Tongue (tissue), 1 donor: ENCODE measurements at regions not wholly inside any gene's neighbourhood (a gene's known extent, or its start where the extent isn't known, plus 50 kb on each side); places are given as distances from the start of the nearest gene placed in this dataset.

Experiments
- DNase-seq: peaks from one replicate; pipeline ENCODE4 v3.0.0-alpha.2; 2015

DNA sequence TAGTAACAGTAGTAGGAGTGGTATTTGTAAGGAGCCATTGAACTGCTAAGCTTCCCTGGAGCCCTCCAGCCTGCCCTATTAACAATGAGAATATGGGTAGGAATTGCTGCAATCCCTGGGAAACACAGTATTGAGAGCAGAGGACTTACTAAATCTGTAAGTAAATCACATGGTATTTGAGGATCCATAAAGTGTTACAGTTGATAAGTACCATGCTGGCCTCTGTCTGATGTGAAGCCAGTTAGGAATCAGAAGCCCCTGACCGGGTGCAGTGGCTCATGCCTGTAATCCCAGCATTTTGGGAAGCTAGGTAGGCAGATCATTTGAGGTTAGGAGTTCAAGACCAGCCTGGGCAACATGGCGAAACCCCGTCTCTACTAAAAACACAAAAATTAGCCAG is 224.6 kb downstream of the C1D start:
- no peak for DNase-seq

DNA sequence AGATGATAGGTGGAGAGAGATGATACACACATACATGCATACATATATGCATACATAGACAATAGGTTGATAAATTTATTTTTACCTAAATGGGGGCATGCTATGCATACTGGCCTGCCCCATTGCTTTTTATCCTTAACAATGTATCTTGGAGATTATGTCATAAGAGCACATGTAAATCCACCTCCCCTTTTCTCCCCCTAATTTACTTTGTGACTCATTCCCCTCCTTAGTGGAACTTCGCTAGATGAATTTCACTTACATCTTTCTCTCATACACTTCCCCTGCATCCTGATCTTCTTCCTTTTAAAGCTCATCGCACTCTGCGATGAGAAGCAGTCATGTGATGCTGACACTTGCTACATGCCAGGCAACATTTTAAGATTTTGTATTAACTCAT is 223.6 kb downstream of the C1D start:
- DNase-seq: no peak

DNA sequence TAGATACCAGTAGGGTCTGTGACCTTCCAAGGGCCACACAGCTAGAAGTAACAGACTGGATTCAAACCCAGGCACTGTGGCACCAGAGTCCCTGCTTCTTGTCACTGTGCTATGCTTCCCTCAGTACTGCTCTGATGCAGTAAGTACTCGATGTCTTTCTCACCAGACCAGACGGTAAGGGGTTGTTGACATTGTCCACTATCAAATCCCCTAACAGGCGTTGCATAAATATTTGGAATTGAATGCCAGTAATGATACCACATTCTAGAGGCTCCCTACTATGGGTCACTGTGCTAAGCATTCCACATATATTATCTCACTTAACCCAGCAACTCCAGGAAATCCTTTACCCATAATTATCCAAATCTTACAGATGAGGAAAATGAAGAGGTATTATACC is 223.1 kb downstream of the C1D start:
- no peak for DNase-seq

DNA sequence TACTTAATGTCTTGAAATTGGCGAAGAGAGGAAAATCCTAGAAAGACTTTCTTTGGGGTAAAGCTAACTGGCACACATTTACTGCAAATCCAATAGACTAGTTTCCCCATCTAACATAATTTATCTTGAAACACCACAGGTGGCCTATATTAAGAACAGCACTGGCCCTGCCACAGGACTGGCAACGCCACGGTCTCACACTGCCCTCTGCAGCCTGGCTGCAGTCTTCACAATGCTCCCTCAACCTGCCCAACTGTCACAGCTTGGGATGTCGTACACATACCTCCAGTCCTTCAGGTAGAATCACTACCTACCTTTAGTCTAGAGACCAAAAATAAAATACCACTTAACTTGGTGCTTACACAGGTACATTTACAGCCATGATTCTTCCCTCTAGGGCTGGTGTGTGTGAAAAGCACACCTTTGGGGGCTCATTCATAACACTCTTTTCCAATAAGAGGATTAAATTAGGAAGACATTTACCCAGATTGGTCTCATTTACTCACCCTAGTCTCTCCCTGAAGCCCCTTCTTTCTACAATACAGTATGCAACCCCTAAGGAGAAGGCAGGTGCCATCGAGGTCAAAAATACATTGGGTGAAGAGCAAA is 222.2 kb downstream of the C1D start:
- peak; percentile 83 for DNase-seq

DNA sequence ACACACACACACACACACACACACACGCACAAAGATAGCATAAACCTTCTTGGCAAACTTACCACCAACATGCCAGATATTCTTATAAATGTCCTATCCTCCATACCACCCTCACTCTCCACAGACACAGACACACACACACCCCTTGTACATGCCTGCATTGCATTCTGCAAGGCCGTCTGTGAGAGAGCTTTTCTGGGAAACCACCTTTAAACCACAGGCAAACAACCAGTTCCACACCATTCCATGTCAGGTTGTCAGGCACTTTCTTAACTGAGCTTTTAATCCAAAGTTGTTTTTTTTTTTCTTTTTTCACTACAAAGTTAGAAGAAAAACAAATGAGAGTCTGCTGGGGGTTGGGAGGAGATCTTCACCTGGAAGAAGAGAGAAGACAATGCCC is 221.1 kb downstream of the C1D start:
- peak; percentile 19 for DNase-seq

DNA sequence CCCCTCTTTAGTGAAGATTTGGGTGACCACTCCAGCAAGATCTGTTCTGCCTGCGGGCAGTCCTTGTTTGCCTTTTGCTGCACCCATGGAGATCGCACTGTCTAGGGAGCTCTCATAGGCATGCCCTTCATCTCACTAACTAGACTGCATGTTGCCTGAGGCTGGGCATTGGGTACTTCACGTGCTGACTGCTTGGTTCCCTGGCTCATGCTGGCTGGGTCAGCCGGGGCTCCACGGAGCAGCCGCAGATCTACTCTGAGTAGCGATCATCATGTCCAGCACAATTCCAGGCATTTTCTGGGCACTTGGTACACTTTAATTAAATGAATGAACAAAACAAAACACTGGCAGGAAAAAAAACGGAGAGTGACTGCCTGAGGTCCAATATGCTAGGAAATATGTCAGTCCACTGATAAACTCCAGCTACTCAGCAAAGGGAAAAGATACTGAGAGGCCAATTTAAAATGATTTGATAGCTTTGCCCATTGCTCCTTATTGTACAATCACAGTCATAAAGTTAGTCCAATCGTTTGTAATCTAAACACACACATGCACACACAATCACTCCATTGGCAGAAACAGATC is 220.3 kb downstream of the C1D start:
- no peak for DNase-seq

DNA sequence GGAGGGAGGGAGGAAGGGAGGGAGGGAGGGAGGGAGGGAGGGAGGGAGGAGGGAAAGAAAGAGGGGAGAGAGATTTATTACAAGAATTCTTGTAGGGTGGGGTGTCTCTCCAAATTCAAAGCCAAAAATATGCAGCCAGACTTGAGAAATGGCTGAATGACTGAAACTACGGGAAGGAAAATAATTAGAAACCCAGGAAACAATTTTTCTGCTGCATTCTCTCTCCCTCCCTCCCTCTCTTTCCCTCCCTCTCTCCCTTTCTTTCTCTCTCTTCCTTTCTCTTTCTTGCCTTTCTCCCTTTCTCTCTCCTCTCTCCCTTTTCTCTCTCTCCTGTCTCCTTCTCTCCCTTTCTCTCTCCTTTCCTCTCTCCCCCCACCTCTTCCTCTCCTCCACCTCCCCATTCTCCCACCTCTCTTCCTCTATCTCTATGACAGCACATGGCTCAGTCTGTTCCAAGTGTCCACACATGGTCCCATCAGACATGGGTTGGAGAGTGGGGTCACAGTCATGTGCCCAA is 218.7 kb downstream of the C1D start:
- no peak for DNase-seq

DNA sequence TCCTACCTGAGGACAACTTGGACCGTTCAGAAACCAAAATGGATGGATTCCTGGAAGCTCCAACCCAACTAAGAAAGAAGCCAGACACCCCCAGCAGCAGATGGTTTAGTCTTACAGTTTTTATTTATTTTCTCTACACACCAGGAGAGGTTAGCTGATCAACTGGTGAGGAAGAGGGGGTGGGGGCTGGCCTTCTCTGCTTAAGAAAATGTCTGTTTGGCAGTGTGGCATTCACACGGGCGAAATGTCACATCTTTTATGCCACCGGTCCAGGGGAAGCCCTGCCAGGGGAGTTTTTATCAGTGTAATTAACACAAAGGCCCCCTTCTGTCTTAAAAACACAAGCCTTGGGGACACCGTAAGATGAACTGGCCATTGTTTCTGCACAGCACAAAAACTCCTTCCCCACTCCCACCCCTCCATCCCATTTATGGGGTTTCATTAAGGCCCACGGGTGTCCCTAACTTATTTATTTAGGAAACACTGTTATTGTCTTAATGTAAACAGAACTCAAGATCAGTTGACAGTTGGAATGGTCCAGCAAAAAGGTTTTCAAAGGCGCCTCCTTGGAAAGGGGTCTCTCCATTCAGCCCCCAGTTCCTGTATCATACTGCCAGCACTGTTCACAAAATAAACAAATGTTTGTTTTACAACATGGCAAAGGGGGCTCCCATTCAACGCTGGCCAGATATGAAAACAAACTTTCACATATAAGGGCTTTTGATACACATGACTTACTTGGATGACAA is 217.0 kb downstream of the C1D start:
- DNase-seq: peak; percentile 56

DNA sequence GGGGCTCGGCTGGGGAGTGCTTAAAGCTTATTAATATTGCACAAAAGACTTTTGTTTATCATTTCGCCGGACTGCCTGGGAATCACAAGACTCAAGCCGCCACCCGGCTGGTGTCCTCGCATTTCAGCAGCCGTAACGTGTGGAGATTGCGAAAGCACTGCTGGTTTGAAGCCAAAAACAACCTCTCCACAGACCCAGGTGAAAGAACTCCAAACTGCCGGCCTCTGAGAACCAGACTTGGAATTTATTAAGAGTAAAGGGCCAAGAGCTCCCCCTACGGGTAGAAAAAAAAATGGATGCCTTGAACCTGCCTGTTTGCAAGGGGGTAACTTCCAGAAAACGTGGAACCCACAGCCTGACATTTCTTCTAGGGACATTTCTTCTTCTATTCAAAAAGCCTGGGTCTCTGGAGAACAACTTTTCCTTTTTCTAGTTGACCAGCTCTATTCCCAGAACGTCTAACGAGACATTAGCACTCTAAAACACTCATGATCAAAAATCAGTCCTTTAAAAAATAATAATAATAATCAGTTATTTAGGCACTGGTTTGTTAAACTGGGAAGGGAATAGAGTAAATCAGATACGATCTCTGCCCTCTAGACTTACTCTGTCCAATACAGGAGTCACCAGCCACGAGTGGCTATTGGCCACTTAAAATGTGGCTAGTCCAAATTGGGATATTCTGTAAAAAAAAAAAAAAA is 216.3 kb downstream of the C1D start:
- peak; percentile 96 for DNase-seq

DNA sequence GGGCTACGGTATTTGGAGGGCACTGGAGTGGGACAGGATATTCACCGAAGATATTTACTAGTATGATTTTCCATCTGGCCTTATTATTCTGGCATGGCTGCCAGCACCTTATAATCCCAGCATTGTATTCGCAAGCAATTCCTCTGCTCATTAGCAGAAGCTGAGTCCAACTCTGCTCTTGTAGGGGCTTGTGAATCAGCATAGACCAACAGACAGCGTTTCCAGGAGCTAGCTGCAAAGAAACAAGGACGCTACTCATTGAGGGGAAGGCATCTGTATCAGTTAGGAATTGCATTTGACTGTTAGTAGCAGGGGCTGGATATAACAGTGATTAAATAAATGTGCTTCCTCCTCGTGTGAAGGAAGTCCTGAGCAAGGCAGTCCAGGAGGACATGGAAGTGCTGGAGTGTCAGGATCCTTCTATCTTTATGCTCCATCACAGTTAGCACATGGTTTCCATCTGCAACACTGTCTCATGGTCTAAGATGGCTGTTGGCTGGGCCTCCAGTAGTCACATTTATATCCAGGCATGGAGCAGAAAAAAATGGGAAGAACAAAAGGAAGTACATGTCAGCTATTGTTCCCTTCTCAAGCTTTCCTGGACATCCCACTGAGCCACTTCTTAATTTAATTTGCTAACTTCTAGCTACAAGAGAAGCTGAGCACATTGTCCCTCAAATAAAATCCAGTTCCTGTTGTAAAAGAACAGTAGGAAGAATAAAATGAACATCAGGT is 214.1 kb downstream of the C1D start:
- DNase-seq: peak; percentile 57

DNA sequence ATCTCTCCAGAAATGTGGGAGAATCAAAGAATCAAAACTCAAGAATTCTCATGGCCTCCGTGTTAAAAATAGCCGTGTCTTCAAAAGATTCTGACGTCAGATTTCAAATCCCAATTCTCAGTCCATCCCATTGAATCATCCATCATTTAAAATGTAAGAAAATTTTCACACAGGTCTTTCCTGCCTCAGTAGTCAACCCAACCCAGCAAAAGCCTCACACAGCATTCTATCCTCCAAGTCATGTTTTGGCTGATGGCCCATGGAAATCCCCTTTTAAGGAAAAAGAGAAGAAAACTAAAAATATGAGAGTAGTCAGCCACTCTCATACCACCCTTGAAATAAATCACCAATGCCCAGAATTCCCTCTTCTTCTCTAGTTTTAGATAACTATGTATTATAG is 211.8 kb downstream of the C1D start:
- no peak for DNase-seq

DNA sequence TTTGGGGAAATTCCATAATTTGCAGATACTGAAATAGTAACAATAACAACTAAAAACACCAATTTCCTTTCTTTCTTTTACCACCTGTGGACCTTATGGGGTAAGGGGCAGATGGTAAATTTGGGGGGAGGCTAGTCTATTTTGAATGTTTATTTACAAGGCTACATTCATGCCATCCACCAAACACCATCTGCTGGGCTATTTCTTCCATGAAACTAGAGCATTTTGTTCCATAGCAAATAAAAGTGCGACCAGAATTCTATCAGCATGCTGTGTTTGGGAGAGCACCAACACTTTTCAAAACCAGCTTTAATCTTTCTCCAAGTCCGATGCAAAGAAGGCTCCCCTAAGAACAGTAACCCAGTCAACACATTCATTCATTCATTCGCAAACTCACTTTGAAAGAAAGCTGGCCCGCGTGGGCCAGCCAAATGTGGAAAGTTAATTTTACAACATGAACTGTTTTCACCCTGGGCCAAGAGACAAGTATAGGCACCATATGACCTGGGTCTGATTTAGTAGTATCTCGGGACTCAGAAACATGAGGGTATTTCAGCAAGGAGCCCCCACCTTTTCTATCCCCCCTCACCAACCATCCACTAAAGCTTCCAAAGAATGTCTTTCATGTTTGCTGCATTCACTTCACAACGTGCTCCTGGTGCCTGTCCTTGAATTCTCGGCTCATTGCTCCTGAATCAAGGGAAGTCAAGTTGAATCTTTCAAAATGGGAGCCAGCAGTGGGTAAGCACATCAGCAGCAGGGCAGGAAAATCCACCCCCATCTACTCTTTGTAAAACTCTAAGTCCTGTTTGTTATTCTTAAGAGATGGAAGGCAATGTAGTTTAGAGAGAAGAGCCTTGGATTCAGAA is 210.6 kb downstream of the C1D start:
- peak; percentile 34 for DNase-seq

DNA sequence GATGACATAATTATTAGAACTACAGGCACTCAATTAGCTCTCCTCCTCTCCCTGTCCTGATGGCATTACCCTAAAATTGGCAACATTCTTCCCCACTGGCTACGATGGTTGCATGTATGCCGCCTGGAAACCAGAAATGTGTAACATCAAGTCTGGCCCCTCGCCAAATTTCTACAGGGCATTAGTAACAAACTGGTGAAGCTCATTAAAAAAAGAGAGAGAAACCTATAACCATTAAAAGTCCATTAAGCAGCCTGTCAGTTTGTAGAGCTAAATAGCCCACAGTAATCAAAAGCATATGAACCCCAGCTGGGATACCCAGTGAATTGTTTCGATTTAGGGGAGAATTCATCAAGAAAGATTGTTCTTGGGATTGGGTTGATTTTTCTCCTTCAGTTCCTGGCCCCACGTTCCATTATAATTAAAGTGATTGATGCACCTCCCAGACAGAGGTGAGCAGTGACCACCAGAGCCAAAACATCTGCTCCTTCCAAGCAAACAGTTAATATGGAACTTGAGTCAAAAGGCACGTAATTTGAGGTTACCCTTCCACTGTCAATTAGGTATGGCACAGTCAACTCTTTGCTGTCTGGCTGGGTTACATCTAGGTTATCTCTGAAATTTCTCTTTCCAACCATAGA is 208.6 kb downstream of the C1D start:
- DNase-seq: no peak

DNA sequence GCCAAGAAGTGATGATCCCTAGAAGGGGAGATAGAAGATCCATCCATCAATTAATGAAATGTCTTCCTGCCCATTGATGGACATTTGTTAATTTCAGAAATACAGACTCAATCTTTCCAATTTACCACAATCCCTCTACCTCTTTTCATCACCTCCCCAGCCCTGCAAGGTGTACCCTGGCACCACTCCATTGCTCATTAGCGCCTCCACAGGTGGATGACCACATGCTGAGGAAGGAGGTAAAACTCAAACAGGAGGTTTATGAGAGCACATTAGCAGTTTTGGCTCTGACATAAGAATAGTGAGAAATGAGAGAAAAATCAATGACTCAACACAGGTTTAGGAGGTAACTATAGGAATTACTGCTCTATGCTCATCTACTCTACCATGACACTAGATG is 208.0 kb downstream of the C1D start:
- DNase-seq: no peak

DNA sequence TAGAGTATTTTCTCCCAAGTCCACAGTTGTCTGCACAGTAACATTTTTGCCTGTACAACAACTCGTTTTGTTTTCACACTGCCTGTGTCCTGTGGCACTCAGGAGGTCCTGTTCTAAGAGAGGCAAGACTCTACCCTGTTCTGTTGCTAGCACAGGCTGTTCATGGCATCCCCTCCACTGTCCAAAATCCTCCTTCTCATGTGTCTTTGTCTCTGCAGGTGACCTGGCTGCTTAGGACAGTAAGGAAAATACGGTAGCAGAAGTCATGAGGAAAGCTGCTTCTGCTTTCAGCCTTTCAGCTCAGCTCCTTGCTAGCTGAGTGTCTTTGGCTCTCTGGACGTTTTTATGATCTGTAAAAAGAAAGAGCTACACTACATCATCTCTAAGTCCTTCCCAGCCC is 205.9 kb downstream of the C1D start:
- no peak for DNase-seq

DNA sequence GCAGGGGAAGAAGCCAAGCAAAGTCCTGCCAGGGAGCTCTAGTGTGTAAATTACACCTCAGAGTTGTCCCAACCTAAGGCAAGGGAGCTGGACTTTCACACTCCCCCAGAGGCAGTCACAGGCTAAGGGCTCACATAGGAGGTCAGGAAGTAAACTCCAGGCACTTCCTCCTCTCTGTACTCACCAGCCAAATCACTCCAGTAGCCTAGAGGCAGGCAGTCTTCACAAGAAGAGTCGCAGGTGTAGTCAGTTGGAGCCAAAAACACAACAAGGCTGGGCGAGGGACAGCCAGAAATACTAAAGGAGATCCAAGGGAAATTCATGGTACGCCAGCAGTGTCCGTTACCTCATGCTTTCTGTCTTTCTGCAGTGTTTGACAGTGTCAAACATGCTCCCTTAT is 205.0 kb downstream of the C1D start:
- peak; percentile 34 for DNase-seq

DNA sequence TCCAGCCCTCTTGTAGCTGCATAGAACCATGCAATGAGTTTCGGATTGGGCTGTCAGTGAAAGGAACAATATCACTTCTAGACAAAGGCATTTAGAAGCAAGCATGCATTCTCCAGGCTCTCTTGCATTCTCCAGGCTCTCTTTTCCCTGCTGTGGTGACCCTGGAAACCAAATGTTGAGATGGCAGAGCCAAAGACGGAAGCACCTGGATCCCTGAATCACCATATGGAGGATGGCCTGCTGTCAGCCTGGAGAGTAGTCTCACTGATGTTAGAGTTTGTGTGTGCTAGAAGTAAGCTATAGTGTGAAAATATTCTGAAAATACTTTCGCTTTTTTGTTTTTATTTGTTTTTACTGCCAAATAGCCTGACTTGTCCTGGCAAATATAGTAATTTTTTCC is 203.9 kb downstream of the C1D start:
- DNase-seq: no peak

DNA sequence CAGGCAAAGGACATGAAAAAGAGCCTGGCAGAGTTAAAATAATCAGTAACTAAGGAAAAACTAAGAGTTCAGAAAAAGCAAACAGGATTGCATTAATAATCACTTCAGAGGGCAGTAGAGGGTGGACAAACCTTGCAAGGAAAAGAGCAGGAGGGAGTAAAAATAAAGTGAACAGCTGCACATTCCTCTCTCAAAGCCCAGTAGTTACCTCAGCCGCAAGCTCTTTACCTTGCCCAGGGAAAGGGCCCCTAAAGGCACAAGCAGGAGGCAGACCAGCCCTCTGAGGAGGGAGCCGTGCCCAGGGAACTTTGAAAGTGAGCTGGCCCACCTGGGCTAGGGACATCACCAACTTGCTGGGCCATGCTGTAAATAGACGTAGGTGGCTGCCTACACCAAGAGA is 196.9 kb downstream of the C1D start:
- peak; percentile 18 for DNase-seq

DNA sequence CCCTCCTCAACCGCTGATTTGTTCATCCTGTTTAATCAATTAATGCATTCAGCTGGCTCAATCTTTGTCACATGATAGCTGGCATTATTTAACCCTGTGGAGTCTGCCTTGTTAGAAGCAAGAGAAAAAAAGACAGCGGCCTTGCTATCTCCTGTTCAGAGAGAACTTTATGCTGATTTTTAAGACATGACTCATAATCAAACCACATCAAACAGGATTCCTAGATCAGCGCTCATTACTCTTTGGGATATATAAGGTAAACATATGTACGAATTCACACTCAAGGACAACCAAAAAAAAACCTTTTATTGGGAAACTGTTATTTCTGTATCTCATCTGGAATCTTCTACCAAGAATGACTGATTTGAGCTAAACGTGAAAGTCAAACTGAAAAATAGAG is 195.1 kb downstream of the C1D start:
- DNase-seq: no peak

DNA sequence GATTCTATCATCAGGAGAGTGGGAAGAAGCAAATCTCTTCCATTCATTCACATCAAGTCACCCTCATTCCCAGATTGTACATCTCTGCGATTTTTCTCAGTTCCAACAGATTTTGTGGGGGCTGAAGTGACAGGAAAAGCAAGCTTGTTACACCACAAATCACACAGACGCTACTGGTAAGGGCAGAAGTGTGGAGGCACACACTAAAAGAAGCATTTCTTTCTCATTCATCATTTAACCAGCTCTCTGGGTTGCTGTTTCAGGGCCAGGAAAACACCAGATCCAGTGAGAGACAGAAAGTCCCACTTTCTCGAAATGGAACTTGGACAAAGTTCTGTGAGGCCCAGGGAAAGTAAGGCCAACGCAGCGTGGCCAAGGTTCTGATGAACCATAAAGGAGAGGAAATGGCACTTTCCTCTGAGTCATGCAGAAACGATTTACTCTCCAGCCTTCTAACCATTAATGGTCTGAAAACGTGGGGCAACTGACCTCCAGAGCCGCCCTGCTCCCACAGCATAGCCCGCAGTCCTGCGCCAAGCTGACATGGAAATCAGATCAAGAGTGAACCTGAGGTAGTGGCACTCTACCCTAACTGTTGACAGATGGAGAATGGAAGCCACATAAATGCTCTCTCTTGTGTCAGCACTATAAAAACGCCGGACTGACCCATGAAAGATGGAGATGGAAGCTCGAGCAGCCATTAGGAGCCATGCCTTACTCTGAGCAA is 191.0 kb downstream of the C1D start:
- DNase-seq: no peak
